OCI-LY1 (cell line): ENCODE measurements at regions not wholly inside any gene's neighbourhood (a gene's known extent, or its start where the extent isn't known, plus 50 kb on each side); places are given as distances from the start of the nearest gene placed in this dataset.

Experiments
- H2AFZ ChIP-seq: fragments of 200-600 bp; sonication (generic), shearing (Covaris generic); 2 replicates; pipeline ENCODE4 v1.6.0; 2014; ENCODE audit warnings: antibody characterized with exemption, mild to moderate bottlenecking, low read length
- H3F3A ChIP-seq: fragments of 200-600 bp; sonication (generic), shearing (Covaris generic); 2 replicates; pipeline ENCODE4 v1.6.0; 2014; ENCODE audit warnings: mild to moderate bottlenecking, antibody characterized with exemption, low read length, moderate library complexity; ENCODE audit not compliant: insufficient read depth
- H3K27ac ChIP-seq: fragments of 200-600 bp; sonication (generic); 2 replicates; pipeline ENCODE4 v1.5.1; 2014; ENCODE audit warnings: low read length, mixed run types, mild to moderate bottlenecking, low read depth; ENCODE audit not compliant: poor library complexity, severe bottlenecking
- H3K27me3 ChIP-seq: fragments of 200-600 bp; sonication (generic); 2 replicates; pipeline ENCODE4 v1.6.0; 2014; ENCODE audit warnings: antibody characterized with exemption, mild to moderate bottlenecking, low read length, moderate library complexity; ENCODE audit not compliant: insufficient read depth
- H3K36me3 ChIP-seq: fragments of 200-600 bp; sonication (generic); 2 replicates; pipeline ENCODE4 v1.6.1; 2014; ENCODE audit warnings: mild to moderate bottlenecking, antibody characterized with exemption, low read length, moderate library complexity, mixed read lengths; ENCODE audit not compliant: insufficient read depth
- H3K4me1 ChIP-seq: fragments of 200-600 bp; sonication (generic); 2 replicates; pipeline ENCODE4 v1.5.1; 2014; ENCODE audit warnings: mild to moderate bottlenecking, low read length, moderate library complexity; ENCODE audit not compliant: insufficient read depth, severe bottlenecking
- H3K4me2 ChIP-seq: fragments of 200-600 bp; sonication (generic), shearing (Covaris generic); 2 replicates; pipeline ENCODE4 v1.6.1; 2014; ENCODE audit warnings: low read length
- H3K4me3 ChIP-seq: fragments of 200-600 bp; sonication (generic); 2 replicates; pipeline ENCODE4 v1.5.1; 2014; ENCODE audit warnings: low read length, low read depth, mild to moderate bottlenecking, mixed read lengths; ENCODE audit not compliant: poor library complexity, severe bottlenecking
- H3K79me2 ChIP-seq: fragments of 200-600 bp; shearing (Covaris generic); 2 replicates; pipeline ENCODE4 v1.6.1; 2016; ENCODE audit warnings: mixed run types, low read length, mixed read lengths; ENCODE audit not compliant: insufficient read depth
- H3K9ac ChIP-seq: fragments of 200-600 bp; sonication (generic), shearing (Covaris generic); 2 replicates; pipeline ENCODE4 v1.6.1; 2014; ENCODE audit warnings: mild to moderate bottlenecking, low read length, mixed read lengths
- H3K9me2 ChIP-seq: fragments of 200-600 bp; sonication (generic), shearing (Covaris generic); 2 replicates; pipeline ENCODE4 v1.6.1; 2014; ENCODE audit warnings: low read depth, mild to moderate bottlenecking, low read length, mixed read lengths
- H3K9me3 ChIP-seq: fragments of 200-600 bp; shearing (Covaris generic); 2 replicates; pipeline ENCODE4 v1.6.1; 2014; ENCODE audit warnings: low read length, mixed read lengths
- H4K20me1 ChIP-seq: fragments of 200-600 bp; sonication (generic), shearing (Covaris generic); 2 replicates; pipeline ENCODE4 v1.6.0; 2016; ENCODE audit warnings: mild to moderate bottlenecking, low read length; ENCODE audit not compliant: insufficient read depth
- EZH2 ChIP-seq: fragments of 200-600 bp; sonication (generic), shearing (Covaris generic); IDR thresholded peaks from 2 replicates; pipeline ENCODE4 v1.8.0; 2017; ENCODE audit warnings: borderline replicate concordance, mixed run types, mild to moderate bottlenecking, antibody characterized with exemption, low read length, moderate library complexity, mixed read lengths
- TF ChIP-seq, protein P1 (sequence below): fragments of 200-600 bp; sonication (generic), shearing (Covaris generic); IDR thresholded peaks from 2 replicates; pipeline ENCODE4 v1.5.1; 2017; ENCODE audit warnings: mild to moderate bottlenecking, antibody characterized with exemption, low read length, moderate library complexity, mixed read lengths

DNA sequence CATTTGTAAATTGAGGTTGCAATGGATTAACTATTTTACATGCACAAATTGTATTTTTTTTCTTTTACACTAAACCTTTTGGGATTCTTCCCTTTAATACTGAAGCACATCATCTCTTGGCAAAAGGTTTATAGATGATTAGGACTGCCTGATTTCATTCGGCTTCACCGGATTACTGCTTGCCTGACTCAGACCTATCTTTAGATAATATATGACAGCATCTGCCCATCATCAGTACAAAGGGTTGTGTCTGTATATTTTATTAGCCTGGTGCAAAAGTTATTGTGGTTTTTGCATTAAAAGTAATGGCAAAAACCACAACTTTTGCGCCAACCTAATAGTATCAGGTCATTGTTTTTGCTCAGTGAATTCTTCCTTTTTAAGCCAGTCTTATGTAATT, 316.2 kb upstream of the HTR2A start:
- no peaks in the 10 kb centered on the region for H3F3A ChIP-seq
- no peaks in the 10 kb centered on the region for H3K4me1 ChIP-seq
- no peak overlapping the region for H3K4me2 ChIP-seq
- no peak overlapping the region for H2AFZ ChIP-seq
- TF ChIP-seq EZH2 = no peak
- TF ChIP-seq, protein P1, sequence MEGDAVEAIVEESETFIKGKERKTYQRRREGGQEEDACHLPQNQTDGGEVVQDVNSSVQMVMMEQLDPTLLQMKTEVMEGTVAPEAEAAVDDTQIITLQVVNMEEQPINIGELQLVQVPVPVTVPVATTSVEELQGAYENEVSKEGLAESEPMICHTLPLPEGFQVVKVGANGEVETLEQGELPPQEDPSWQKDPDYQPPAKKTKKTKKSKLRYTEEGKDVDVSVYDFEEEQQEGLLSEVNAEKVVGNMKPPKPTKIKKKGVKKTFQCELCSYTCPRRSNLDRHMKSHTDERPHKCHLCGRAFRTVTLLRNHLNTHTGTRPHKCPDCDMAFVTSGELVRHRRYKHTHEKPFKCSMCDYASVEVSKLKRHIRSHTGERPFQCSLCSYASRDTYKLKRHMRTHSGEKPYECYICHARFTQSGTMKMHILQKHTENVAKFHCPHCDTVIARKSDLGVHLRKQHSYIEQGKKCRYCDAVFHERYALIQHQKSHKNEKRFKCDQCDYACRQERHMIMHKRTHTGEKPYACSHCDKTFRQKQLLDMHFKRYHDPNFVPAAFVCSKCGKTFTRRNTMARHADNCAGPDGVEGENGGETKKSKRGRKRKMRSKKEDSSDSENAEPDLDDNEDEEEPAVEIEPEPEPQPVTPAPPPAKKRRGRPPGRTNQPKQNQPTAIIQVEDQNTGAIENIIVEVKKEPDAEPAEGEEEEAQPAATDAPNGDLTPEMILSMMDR = no peak
- H3K79me2 ChIP-seq = no peaks in the 10 kb centered on the region
- H3K9me3 ChIP-seq = no peaks in the 10 kb centered on the region
- H3K27ac ChIP-seq = no peak overlapping the region
- H4K20me1 ChIP-seq = no peaks in the 10 kb centered on the region
- no peaks in the 10 kb centered on the region for H3K36me3 ChIP-seq
- H3K9me2 ChIP-seq = no peaks in the 10 kb centered on the region
- no peak overlapping the region for H3K9ac ChIP-seq
- no peaks in the 10 kb centered on the region for H3K27me3 ChIP-seq
- no peak overlapping the region for H3K4me3 ChIP-seq

DNA sequence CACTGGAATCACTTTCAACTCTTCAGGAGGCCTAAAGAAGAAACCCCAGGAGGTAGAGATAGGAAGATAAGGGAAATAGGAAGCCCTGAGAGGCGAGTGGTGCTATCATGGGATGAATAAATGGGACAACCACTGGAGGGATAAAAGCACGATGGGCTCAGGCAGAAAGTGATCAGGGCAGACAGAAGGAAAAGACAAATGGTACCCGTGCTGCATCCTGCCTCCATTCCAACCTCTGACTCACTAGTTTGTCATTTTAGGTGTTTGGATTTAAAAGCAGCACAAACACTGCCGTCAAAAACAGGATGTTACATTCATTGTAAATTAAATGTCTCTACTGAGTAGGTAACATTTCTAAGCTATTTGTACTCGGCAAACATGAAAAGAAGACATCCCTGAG, 314.3 kb upstream of the HTR2A start:
- Histone ChIP-seq H3F3A (no peaks in the 10 kb centered on the region), H2AFZ (no peak overlapping the region), H3K36me3 (no peaks in the 10 kb centered on the region), H3K27me3 (no peaks in the 10 kb centered on the region), H3K9ac (no peak overlapping the region), H3K4me2 (no peak overlapping the region), H3K27ac (no peak overlapping the region), H3K4me1 (no peaks in the 10 kb centered on the region), H3K4me3 (no peak overlapping the region), H3K79me2 (no peaks in the 10 kb centered on the region), H3K9me2 (no peaks in the 10 kb centered on the region), H3K9me3 (no peaks in the 10 kb centered on the region), H4K20me1 (no peaks in the 10 kb centered on the region)
- TF ChIP-seq EZH2 = no peak
- TF ChIP-seq, protein P1 = no peak

DNA sequence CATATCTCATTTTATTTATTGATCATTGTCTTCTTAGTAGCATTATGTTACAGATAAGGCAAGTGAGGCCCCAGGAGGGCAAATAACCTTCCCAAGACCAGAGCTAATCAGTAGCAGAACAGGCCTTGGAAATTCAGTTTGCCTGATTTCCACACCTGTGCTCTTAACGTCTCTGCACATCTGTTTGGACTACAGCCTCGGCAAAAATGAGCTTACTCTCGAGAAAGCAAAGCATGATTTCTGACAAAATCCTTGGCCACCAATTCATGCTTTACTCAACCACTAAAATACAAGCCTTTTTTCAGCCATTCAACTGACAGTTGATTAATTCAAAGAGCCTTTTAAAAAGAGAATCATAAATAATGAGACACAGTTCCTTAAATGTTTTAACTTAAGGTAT, 309.3 kb upstream of the HTR2A start:
- H3K4me1 ChIP-seq = no peaks in the 10 kb centered on the region
- no peaks in the 10 kb centered on the region for H3K79me2 ChIP-seq
- H3K27me3 ChIP-seq = no peaks in the 10 kb centered on the region
- H3K27ac ChIP-seq = no peak overlapping the region
- no peak overlapping the region for H3K9ac ChIP-seq
- no peak overlapping the region for H3K4me3 ChIP-seq
- TF ChIP-seq, protein P1 = no peak
- no peak for TF ChIP-seq EZH2
- H4K20me1 ChIP-seq = no peaks in the 10 kb centered on the region
- H3K9me3 ChIP-seq = no peaks in the 10 kb centered on the region
- H3K36me3 ChIP-seq = no peaks in the 10 kb centered on the region
- H3K9me2 ChIP-seq = no peaks in the 10 kb centered on the region
- no peak overlapping the region for H3K4me2 ChIP-seq
- no peaks in the 10 kb centered on the region for H3F3A ChIP-seq
- no peak overlapping the region for H2AFZ ChIP-seq
